ENCODE measurements at regions not wholly inside any gene's neighbourhood (a gene's known extent, or its start where the extent isn't known, plus 50 kb on each side); places are given as distances from the start of the nearest gene placed in this dataset.

DNA sequence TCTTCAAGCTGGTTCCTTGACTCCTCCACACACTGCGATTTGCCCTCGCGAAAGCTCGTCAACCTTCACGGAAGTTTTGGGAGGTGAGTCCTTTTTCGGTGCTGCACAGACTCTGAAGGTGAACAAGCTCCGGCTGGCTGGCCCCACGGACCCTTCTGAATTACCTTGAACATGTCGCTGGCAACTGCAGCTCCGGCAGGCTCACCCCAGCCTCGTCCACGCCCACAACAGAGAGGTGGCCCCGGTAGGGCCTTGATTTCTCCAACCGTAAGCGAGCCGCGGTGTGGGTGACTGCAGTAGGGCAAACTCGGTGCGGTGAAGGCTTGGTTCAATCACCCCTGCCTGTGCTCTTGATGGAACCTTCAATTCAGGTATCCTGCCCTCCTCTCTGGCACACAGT lies 1020.7 kb upstream of the GOT2 start:
- DNase-seq = no peak

DNA sequence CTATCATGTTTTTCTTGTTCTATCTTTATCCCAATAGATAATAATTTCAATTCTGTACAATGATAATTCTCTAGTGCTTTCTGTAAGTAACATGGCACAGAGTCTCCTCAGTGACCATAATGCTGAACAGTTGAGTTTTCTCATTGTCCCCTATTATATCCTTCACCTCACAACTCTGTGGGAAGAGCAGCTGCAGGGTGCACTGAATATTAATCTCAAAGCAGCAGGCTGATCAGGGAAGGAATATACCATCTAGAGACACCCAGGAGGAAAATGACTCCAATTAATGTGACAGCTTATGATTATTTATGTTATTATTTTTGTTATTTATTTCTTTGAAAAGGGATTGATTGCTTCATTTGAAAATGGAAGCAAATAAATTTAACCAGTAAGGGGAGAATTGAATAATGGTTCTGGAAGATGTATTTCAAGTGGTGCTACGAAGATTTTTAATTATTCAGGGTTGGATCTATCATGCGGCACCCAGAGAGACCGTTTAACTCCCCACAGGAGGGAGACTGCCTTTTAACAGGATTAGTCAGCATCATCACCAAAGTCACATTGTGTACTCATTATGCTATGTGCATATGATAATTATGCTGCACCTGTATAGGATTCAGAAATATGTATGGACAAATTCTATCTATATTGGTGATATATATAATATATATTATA lies 1015.7 kb upstream of the GOT2 start:
- DNase-seq = no peak

DNA sequence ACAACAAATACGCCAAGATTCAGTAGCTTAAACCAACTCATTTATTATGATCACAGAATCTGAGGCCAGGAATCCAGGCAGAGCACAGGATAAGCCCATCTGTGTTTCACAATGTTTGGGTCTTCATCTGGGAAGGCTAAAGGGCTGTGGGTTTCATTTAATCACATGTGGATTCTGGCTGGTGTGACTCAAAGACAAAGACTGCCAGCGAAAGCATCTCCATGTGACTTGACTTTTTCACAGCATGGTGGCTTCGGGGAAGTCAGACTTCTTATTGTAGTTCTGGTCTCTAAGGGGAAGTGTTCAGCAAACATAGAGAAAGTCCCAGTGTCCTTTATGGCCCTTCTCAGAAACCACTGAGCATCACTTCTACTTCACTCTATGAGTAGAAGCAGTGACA lies 1014.4 kb upstream of the GOT2 start:
- DNase-seq = no peak

DNA sequence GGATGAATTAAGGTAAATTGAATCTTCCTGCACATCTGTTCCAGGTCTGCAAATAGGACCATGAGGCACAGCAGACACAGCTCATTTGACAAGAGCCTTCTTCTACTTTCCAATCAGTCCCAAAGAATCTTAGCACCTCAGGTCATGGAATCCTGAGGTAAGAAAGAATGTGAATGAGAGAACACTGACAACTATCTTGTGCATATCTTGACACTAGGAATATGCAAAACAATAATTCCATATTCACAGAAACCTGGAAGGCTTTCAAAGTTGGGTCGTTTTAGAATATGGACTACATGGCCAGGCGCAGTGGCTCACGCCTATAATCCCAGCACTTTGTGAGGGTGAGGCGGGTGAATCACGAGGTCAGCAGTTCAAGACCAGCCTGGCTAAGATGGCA lies 1009.4 kb upstream of the GOT2 start:
- DNase-seq = no peak

DNA sequence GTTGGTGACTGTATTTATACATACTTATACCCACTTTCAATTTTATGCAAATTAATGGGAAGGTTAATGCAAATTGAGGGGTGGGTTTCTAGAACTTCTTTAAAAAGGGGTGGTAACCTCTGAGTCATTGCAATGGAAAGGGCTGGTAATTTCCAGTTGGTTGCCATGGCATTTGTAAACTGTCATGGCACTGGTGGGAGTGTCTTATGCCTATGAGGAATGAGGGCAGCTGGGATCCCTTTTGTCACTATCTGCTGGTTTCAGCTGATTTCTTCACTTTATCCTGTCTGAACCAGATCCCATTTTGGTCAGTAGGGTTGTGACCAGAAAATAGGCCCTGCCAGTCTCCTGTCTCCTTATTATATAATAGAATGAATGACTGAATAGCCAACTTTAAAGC lies 1006.7 kb upstream of the GOT2 start:
- DNase-seq = no peak

DNA sequence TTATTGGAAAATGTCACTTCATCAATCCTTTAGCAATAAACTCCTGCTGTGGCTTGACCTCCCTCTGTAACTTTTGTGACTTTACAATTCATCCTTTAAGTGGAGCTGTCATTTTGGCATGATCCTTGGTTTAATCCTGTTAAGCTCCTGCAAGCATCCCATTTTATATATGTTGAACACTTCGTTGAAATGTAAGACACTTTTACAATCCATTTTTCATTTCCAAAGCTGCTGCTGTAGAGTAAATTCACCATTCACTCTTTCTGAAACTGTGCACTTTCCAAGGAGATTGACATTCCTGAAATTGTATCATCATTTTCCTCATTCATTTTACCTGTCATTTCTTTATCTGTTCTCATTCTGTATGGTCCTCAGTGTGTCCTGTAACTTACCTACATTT lies 1003.2 kb upstream of the GOT2 start:
- DNase-seq = no peak

DNA sequence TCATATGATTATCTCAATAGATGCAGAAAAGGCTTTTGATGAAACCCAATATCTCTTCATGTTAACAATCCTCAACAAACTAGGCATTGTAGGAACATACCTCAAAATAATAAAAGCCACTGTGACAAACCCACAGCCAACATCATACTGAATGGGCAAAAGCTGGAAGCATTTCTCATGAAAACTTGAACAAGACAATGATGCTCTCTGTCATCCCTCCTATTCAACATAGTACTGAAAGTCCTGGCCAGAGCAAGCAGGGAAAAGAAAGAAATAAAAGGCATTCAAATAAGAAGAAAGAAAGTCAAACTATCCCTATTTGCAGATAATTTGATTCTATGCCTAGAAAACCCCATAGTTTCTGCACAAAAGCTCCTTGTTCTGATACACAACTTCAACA lies 999.2 kb upstream of the GOT2 start:
- no peak for DNase-seq

DNA sequence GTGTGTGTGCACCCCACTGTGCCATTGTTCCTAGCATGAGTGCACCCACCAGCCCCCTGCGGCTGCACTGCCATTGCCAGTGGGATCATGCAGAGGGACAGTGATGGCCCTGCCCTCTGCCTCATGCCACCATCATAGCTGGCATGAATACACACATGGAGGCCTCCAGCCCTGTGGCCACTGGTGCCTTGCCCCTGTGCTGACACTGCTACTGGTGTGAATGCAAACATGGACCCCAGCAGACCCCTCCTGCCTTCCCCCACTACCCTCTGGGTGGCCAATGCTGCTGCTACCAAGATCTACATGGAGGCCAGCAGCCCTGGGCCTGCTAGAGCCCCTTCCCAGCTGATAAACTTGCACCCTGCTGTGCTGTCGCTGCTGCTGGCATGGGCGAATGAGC lies 995.5 kb upstream of the GOT2 start:
- no peak for DNase-seq

DNA sequence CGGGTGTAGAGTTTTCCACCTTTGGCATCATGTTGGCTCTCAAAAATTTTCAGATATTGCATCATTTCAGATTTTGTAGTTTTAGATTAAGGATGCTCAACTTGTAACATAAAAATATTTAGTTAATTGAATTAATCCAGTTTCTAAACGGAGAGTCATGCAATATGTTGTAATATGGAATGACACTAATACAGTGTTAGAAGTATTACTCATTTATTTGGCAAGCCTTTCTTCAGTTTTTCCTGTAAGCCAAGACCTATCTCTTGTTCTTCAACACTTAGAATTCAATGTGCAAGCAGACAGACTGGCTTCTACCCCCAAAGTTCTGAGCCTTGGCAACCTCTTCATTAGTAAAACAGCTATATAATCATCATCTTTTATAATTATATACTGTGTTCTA lies 985.0 kb upstream of the GOT2 start:
- DNase-seq = no peak

DNA sequence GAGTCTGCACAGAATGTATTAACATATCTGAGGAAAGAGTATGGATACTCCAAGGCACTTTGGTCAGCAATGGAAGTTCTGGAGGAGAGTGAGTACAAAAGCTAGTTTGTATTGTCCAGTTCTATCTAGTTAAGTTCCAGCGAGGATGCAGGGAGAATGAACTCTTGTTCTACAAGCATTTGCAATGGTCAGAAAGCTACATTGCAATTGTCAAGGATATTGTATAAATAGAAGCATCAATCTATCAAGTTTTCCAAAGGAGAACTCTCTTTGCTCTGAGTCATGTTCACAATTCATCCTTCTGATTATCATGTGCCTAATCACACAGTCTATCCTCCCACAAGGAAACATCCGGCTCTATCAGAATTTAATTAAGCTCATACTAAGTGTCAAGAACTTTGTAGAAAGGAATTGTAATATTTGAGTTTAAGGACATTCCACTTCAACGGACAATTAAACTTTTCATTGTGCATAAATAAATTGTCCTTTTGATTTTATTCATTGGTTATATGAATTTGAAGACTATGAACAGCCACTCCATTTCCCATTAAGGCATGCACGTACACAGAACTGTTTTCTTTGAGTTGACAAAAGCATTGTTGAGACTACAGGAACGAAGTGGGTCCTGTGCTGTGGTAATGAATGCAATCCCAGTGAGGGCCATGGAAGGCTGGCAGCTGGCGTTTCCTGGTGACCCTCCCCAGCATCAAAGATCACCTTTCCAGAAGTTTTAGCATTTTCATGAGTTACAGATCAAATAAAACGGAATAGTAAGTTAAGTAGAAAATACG lies 973.5 kb upstream of the GOT2 start:
- DNase-seq = no peak

DNA sequence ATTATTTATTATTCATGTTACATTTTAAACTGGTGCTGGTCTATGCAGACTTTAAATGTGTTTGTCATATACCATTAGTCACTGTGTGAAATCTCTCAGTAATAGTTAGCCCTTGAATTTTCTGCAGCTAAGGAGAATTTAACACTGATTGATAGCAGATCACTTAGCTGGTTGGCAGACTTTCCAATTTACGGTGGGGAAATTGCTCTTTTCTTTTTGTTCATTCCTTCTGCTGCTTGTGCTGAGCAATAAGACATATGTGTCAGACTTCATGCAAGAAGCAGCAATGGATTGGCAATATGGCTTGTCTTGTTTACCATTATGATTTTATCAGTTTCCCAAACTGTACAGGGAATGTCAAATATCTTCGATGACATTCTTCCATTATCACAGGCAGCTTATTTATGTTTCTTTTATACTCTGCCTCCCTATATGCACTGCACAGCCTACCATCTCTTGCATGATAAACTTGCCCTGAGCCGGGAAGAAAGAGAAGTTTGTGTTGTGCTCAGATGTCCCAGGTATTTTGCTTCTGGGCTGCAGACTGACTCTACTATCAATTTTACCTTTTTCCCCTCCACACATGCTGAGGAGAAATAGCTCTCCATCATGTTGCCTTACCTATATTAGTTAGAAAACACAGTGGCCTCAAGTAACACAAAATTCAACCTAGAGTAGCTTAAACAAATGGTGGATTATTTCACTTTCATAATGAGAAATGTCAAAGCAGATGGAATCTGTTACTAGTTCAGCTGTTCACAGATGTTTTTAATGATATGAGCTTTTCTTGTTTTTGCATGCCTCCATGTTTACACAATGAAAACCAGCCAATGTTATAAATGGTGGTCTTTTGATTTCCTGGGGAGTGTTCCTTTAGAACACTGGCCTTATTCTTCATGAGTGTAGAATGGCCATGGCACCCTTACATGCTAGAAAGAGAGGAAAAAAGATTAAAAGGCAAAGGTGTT lies 968.1 kb upstream of the GOT2 start:
- no peak for DNase-seq

DNA sequence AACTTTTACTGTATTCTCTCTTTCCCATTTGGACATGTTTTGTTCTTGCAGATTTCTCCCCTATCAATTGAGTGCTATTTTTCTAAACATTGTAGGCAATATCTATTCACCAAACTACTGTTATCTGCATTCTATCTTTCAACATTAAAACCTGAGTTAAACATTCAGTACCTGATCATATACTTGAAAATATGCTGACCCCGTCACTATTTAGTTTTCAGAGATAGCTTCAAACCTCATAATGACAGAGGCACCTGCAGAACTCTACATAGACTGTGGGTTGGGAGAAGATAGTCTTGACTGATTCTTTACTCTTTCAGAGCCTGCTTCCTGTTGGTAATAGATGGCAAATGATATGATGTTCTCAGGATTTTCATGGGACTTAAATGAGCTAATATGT lies 965.7 kb upstream of the GOT2 start:
- DNase-seq = no peak

DNA sequence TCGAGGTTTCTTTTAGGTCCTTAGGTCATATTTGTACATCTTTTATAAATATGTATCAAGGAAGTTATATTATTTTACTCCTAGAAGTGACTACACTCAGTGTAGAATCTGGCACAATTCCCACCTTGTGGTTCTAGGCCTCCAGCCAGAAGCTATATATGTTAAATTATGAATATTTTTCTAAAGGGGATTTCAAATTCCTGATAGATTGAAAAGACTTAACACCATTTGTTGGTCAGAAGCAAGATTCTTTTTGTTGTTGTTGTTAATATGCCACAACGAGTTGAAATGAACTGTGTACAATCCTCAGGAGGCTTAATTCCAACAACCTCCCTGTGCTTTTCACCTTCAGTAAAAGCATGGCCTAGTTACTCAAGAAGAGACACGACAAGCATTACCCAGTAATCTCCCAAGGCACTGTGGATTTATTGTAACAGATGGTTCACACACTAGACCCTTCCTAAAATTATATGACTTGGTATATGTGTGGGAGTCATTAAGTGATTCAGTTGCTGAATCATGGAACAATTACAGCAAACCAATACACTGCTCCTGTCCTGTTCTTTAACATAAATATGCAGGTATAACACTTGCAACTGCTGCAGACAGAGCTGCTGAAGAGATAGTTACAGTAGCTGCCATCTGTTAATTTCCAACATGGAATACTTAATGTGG lies 964.4 kb upstream of the GOT2 start:
- no peak for DNase-seq

DNA sequence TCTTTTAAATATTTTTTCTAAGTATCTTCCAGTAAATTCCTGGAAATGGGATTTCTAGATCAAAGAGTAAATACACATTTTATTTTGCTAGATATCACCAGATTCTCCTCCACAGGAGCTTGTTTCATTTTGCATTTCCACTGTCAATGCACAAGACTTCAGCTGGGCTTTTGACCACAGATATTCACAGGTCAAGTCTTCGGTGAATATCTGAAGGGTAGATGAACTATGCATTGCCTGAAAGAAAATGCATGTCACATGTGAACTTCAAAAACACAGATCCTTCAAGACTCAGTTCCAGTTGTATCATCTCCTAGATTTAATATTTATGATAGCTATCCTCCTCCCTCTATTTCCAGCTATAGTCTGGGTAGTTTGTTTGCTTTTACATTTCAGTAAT lies 963.6 kb upstream of the GOT2 start:
- no peak for DNase-seq

DNA sequence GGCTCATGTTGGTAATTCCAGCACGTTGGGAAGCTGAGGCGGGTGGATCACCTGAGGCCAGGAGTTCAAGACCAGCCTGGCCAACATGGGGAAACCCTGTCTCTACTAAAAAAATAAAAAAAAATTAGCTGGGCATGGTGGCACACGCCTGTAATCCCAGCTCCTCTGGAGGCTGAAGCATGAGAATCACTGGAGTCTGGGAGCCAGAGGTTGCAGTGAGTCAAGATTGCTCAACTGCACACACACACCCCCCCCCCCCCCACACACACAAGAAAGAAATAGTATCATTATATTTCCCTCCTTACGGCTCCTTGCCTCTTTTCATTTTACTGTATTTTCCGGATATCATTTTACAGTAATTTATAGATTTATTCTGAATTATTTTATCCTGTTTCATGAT lies 963.1 kb upstream of the GOT2 start:
- no peak for DNase-seq

DNA sequence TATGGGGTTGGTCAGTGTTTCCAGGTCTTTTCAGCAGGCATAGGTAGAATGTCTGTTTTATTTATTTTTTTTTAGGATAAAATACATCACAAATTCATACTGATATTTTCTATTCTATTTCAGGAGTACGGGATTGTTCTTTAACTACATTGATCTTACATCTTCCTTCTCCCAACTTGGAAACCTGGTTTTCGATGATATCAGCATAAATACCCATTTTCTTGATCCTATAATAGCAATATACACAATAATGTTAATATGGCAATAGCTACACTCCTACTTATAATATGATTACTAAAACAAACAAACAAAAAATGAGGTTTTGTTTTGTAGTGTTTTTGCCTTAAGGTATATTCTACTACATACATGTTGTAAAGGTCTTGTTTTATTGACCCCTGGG lies 962.4 kb upstream of the GOT2 start:
- DNase-seq = no peak

DNA sequence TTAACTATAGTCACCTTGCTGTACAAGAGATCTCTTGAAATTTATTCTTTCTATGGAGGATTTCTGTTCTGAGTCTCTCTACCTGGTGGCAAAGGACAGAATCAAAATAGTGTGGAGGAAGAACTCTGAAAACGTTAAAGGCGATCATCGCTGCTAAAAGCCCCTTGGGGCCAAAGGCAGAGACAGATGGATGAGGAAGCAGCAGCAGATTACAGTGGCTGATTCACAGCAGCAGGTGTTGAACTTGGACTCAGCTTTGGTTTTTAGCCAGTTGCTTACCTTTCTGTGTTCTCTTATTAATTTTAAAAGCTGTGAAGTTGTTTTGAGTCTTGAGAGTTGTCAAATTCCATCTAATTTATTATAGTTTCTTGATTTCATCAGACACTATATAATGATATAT lies 956.1 kb upstream of the GOT2 start:
- no peak for DNase-seq

DNA sequence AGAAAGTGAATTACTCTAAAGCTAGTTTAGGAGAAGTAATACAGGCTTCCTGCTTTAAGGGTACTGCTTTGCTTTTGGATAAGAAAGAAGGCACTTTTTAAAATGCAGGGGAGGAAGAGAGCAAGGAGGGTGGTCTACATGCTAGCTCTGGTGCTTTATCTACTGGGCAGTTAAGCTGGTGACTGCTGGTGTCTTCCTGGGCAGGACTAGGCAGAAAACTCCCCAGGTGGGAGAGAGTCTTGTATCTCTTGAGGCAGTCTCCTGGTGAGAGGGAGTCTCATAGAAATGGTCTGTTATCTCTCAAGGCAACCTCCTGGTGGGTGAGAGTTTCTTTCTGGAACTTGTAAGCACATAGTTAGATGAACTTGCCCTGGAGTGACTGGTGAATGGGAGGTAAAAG lies 953.9 kb upstream of the GOT2 start:
- no peak for DNase-seq

DNA sequence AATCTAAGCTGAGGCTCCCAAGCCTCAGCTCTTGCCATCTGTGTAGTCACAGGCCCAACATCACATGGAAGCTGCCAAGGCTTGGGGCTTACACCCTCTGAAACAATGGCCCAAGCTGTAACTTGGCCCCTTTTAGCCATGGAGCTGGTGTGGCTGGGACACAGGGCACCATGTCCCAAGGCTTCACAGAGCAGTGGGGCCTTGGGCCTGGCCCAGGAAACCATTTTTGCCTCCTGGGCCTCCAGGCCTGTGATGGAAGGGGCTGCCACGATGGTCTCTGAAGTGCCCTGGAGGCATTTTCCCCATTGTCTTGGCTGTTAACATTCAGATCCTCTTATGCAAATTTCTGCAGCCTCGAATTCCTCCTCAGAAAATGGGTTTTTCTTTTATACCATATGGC lies 952.3 kb upstream of the GOT2 start:
- no peak for DNase-seq

DNA sequence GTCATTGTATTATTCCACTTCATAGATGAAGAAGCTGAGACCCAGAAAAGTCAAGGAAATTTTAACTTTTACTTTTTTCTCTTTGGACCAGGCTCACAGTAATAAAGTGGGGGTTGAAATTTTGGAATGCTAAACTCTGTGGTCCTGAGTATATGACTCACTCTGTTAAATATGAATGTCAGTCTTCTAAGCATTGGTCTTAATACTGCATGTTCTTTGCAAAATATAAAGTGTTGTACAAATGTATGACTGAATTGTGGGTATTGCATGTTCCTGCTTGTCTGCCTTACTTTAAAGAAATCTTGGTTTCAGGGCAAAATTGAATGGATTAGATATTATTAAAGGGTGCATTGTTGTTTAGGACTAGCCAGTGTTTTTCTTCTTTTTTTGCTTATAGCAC lies 950.8 kb upstream of the GOT2 start:
- no peak for DNase-seq

DNA sequence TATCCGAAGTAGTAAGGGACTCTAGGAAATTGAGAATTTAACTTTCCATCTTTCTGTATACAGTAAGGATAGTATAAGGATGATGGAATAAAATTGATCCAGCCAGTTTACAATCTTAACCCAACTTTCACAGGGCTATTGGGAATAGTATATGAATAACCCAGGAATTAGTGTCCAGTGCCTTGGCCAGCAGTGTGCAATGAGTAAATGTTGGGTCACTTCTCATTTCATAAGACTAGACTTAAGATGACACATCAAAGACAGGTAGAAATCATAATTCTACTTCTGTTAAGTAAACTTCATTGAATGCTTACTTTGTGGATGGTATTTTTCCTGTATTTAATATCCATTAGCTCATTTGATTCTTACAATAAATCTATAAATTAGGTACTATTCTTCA lies 949.6 kb upstream of the GOT2 start:
- DNase-seq = no peak

DNA sequence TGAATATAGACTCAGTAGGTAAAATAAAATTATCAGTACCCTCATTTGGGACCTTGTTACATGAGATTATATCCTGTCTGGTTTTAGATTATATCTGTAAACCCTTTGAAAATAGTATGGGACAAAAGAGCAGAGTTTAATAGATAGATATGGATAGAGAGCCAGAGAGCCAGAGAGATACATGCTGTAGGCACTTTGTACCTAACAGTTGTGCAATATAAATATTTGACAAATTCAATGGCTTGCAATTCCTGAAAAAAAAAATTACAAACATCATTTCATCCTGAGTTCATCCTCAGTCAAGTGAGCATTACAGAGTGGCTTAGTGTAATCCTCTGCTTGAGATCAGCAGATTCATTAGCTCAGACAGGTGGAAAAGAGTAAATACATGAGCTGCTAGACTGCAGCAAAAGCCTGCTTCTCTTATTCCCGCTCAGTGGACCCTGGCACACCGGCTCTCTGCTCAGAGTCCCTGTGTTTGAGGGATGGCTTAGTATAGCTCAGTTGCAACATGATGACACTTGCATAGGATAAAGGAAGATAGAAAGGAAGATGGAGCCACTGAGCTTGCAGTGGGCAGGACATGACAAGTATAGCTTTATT lies 931.6 kb upstream of the GOT2 start:
- DNase-seq = no peak

DNA sequence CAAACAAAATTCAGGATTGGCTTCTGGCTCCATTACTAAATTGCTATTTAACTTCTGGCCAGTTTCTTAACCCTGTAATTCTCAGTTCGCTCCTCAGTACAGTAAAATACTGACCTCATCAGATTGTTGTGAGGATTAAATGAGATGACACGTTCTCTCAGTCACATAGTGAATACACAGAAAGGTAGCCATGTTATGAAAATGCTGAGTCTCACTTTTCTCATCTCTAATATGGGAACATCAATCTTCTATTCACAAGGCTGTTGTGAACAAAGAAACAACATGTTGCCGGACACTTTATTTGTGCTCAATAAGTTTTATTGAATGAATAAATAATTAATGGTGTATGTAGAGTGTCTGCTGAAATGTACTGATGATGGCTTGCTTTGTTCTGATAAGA lies 924.5 kb upstream of the GOT2 start:
- DNase-seq = no peak

Data from activated CD4-positive, alpha-beta T cell treated with anti-CD3 and anti-CD28 coated beads, Interleukin-2, Interleukin-6, amounts not matched to agents 100 ng/mL and 50 ng/mL, durations not matched to agents 16 hours and 8 hours (primary cell).